CD4-positive, alpha-beta T cell treated with Interleukin-4 for 4 hours (primary cell): ENCODE measurements at regions not wholly inside any gene's neighbourhood (a gene's known extent, or its start where the extent isn't known, plus 50 kb on each side); places are given as distances from the start of the nearest gene placed in this dataset.

Experiments
- DNase-seq: peaks from one replicate; pipeline ENCODE4 v3.0.0-alpha.2; 2020

DNA sequence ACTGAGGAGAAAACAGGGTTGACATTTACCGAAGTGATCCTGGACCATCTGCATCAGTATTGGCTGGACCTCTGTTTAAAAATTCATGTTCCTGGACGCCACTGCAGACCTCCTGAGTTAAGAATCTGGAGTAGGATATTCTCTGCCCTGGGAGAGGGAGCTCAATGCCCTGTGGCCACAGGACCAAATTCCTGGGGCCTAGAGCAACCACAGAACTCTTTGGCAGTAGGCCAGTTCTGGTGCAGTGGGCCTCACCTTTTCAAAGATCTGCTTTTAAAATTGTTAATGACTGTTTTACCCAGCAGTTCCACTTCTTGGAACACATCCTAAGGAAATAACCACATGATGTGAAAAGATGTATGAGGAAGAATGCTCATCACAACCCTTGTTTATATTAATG, 133.3 kb upstream of the ADPGK start:
- no peak for DNase-seq

DNA sequence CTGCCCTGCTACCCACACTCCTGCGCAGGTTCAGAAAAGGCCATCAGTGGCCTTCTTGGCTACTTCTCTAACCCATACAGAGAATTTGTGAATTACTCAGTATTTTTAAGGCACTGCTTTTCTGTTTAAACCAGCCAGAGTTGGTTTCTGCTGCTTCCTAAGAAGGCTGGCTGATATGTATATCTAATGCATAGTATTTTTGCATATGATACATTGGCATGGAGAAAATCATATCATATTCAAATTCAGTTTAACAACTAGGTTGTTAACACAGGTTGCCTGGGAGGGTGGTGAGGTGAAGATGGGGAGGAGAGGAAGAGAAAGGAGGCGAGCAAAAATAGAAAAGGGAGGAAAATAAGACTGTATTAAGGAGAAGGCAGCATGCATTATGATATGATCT, 132.8 kb upstream of the ADPGK start:
- DNase-seq: no peak

DNA sequence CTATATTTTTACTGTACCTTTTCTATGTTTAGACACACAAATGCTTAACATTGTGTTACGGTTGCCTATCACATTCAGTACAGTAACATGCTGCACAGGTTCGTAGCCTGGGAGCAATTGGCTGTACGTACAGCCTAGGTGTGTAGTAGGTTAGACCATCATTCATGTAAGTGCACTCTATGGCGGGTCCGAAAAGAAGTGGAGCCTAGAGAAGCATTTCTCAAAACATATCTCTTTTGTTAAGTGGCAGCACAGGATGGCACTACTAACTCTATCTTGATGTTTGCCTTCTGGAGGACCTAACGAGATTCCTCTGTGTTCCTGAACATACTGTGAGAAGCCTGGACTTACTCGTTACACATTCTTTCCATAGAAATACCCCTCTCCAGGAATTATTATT, 132.3 kb upstream of the ADPGK start:
- no peak for DNase-seq

DNA sequence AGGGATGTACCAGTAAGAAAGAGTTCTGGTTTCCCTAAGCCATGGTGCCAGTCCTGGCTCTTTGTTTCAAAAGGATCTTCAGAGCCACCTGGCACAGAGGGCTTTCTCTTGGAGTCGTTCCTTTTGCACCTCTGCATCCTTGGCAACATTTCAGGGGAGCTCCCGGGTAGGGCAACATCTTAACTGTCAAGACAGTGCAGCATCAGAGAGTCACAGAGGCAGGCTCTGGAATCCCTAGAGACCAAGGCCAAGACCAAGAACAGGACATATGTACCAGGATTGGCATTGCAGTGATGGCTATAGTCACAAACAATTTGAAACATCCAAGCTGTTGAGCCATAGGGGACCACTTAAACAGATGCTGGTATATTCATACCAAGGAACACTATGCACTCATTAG, 129.4 kb upstream of the ADPGK start:
- no peak for DNase-seq

DNA sequence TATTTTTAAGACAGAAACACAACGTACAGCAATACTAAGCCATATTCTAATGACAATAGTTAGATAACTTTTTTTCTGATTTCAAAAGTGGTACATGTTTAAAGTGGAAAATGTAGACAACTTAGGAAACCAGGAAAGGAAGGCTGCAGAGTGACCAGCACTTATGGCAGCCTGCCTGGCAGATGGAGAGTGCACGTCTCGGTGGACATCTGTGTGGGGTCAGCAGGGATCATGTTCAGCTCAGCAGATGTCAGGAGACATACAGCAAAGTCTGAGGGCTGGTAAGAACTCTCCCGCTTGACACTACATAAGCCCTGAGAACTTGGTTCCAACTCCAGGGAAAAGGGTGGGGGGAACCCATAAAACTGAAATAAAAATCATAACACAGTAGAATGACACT, 128.6 kb upstream of the ADPGK start:
- no peak for DNase-seq

DNA sequence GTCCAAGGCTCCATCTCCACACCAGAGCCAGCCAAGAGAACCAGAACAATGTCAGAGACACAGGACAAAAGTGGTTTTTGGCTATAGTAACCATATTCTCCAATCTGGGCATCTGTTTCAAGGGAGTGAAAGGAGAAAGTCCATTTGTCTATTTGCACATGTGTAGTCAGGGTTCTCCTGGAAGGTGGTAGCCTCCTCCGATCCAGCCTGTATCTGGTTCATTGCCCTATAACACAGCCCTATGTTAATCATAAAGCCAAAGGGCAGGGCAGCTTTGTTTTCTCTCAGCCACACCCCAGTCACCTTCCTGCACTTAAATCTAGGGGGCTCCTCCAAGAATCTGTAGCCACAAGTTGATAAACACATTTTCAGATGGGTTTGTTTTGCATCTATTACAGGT, 128.1 kb upstream of the ADPGK start:
- DNase-seq: no peak

DNA sequence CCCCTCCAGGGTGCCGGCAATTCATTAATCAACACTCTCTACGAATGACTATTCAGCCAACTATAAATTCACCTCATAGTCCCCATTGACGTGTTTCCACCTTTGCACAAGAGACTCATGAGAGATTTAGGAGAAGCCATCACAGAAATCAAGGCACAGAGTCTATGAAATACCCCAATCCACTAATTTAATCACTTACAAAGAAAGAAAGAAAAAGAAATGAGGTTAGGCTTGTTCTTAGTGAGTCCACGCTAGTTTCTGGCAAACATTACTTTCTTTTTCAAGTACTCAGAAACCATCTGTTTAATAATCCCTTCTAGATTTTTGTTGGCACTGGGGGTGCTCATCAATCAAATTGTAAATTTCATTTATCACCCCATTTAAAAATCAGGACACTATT, 125.2 kb upstream of the ADPGK start:
- no peak for DNase-seq

DNA sequence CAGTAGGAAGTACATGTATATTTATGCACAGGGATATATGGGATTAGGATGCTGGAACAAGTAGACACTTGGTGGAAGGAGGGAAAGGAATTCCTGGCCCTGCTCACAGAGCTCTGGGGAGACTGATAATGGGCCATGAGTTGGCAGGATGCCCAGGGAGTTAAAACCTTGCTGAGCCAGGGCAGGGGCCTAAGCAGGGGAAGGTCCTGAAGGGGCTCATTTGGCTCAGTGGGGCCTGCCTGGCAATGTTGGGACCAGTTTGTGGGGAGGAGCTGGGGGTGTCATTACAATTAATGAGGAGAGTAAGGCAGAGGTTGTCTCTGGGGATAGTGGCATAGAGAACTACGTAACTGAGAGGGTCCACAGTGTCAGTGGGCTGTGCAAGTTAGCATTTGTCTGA, 124.2 kb upstream of the ADPGK start:
- no peak for DNase-seq

DNA sequence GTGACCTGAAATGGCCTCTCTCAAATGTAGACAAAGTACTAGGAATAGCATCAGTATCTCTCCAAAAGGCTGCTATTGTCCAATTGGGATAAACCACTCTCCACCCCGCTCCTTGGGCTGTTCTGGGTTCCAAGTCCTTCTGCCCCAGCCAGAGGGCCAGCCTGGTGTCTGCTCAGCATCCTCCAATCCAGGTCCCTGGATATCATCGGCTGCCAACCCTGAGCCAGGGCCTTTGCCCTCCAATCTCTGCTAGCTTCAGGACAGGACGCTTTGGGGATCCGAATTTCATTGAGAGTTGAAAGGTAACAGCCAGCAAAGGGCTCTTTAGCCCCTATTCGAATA, 119.3 kb upstream of the ADPGK start:
- no peak for DNase-seq

DNA sequence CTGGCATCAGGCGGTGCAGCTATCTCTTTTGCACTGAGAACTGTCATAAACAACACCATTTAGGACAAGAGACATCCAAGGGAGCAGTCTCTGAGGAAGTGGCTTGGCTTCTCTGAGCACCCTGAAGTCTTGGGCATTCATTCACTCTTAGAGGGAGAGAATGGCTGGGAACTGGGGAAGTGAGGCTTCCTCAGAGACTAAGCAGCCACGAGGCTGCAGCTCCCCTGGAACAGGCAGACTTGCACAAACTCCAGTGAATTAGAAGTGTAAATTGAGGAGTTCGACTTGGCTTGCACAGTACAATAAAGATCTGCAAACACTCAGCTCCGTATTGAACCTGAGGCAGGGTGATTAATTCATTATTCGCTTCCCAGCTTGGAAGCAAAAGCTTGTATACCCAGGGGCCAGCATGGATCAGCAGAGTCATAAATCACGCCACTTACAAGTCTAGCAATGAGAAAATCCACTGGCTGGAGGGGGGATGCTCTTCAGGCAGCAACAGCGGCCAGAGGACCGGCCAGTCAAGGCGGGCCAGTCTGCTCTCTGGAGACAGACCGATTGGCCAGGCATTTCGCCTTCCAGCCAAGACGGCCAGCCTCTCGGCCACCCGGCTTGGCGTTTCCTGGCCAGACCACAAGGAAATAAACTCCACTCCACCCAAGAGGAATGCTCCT, 118.8 kb upstream of the ADPGK start:
- no peak for DNase-seq

DNA sequence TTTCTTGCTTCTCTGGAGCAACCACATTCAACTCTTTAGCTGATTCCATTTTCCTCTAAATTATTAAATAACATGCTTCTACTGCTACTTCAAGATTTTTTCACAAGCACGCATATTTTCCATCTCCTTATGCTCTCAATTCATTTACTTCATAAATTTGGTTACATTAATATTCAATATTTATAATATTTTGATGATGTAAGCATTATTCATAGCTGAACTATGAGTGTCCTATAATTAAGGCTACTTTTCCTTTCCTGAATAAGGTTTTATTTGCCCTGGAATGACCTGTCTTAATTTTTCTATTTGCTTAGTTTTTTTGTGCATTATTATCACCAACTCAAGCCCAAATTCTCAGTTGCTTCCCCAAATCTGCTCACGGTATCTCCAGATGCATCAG, 109.4 kb upstream of the ADPGK start:
- no peak for DNase-seq

DNA sequence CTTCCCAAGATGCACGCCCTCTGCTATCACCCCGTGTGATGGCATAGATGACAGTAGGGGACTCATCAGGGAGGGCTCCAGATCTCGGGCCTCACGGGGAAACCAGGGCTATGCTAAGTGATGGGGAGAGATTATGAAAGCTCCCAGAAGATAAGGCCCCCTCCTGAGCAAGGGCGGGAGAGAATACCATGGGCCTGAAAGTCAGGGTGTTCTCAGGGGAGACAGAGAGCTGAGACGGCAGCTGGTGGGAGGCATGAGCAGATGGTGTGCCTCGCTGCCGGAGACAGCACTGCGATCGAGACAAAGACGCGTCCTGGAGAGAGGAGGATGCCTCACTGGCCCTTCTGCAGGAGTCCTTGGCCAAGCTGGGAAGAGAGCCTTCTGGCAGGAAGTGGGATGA, 106.5 kb upstream of the ADPGK start:
- DNase-seq: no peak

DNA sequence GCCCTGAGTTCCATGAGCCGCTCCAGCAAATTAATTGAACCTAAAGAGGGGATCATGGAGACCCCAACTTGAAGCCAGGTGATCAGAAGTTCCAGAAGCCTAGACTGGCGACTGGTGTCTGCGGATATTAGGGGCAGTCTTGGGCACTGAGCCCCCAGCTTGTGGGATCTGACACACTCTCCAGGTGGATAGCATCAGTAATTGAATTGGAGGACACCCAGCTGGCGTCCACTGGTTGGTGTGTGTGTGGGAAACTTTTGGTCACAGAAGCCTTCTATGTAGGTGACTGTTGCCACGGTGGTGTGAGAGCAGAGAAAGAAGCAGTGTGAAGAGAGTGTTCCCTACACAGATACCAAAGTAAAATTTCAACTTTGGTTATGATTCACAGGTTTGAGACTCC, 106.0 kb upstream of the ADPGK start:
- DNase-seq: no peak

DNA sequence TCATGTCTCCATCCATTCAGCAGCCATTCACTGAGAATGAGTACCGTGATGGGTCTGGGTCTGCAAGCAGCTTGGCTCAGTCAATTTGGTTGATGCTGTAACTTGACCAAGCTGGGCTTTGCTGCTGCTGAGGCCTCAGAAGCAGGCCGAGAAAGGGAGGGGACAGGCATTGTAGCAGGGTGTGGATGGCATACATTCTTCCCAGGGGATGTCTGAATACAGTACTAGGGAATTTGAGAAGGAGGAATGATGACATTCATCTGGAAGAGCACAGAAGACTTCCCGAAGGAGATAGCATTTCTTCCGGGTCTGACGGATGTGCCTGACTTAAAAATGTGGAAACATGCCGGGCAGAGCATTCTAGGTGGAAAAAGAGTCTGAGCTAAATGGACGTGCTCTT, 105.3 kb upstream of the ADPGK start:
- no peak for DNase-seq

DNA sequence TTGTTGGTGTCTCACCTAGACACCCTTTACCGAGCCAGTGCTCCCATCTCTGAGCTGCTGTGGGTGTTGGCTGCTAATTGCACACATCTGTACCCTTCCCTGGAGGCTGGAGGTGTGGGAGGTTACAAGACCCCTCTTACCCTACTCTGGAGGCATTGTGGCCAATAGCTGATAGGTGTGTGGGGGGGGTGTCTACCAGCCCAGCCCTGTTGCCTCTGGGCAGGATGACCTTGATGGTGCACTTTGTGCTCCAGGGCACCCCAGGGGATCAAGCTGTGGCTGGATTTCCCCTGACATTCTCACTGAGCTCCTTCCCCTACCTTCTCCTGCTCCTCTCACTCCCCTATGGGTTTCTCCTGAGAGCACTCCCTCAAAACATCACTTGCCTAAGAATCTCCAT, 104.7 kb upstream of the ADPGK start:
- DNase-seq: no peak

DNA sequence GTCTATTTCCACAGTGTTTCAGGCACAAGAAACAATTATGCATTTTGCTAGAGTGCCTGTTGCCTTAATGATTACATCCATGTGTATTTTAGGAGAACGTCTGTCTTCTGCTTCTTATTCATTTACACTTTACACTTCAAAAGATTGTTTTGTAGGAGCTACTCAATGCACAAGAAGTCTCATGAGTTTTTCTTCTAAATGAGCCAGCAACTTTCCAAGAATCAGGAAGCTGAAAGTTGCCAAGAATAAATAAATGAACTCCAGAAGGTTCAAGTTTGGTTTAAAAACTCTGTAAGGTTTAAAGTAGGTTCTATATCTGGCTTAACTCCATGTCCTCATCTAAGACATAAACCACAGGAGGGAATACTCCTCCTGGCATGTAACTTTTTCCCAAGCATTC, 103.8 kb upstream of the ADPGK start:
- DNase-seq: no peak

DNA sequence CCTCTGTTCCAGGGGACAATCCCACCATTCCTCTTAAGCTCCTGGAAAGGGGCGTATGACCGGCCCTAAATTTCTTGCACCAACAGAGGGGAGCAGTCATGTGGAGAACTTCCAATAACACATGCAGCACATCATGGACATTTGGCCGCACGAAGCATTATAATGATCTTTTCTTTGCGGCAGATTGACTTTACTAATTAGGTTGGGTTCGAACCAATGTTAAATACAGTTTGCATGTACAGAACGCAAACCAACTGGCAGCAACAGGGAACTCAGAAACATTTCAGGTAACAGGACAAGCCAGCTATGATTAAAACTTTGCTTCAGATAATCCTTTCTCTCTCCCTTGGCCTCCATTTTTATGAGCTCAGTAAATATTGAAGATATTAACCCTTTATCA, 100.8 kb upstream of the ADPGK start:
- DNase-seq: no peak

DNA sequence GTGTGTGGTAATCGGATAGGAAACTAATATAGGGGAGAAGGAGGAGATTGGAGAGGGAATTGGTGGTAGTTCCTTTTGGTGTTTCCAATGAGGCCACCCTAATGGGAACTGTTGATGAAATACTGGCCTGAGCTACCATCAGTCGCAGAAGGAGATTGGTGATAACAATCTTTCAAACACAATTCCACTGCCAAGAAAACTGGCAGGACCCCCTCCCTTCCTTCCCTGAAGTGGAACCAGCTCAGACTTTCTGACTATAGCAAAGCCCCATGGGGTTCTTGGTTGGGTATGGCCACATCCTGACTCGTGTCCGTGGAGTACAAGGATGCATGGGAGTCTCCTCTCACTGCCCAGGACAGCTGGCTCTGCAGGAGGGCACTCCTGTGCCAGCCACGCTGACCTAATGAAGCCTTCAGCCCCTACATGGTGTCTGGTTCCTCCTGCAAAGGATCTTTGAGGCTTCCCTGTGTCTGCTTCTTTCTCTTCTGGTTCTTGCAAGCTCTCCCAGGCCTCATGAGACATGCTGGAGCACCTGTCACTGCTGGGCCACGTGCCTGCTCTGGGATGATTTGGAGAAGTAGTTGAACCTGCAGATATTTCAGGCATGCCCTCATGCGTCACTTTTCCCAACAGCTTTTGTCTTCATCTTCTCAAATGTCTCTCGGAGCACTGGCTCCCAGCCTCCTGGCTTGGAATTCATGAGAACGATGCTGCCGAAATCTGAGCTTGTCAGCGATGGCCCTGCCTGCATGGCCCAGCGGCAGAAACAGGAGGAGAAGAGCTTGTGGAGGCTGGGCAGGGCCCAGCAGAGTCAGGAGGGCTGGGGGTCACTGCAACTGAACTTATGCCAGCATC, 90.0 kb upstream of the ADPGK start:
- DNase-seq: no peak

DNA sequence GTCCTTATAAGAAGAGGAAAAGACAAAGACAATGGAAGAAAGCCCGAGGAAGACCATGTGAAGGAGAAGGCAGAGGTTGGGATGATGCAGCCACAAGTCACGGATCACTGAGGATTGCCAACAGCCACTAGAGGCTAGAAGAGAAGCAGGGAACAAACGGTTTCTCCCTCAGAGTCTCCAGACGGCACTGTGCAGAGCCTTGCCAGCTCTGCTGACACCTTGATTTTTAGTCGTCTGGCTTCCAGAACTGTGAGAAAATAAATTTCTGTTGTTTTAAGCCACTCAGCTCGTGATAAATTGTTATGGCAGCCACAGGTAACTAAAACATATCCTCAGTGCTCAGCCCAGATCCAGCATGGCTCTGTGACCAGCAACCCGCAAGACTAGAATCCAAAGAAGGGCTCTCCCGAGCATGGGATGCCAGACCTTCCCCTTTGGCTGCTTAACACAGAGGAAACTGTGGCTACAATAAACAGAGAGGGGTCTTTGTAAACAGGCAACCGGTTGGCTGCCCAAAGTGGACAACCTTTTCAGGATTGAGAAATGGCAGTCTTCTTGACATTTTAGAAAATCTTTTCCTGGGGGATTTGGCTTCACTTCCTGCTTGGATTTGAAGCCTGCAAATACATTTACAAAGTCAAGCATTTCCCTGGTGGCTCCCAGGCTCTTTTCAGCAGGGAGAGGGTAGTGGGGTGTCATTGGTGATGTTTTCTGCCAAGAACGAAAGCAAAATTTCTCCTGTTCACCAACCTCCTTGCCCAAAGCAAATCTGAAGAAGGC, 88.7 kb upstream of the ADPGK start:
- no peak for DNase-seq

DNA sequence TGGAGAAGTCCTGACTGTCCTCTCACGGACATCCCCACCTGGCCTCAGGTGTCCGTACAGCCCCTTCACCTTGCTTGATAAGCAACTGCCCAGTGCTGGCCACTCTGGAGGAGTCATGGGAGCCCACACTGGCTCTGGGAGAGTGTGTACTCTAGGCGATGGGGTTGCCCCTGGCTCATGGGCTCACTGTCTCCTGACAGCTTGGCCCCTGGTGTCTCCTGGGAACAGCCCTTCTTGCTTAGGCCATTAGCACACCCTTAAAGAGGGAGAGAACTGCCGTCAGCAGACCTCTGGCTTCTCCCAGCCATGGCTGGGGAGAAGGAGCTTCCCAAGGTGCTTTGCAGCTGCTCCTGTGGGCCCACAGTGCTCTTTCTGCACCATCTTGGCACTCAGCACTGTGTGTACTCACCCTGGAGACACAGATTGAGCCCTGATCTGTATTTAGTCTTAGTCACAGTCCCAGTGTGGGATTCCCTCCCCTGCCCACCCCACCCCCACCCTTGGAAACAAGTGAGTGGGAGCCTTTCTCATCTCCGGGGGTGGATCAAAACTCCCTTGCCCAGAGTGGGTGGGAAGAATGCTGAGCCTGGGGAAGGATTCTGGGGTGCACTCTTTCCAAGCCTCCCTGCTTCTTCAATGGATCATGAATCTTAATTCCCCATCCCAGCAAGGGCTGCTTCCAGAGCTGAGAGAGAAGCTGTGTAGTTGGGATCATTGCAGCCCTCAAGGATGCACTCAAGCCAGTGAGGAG, 83.5 kb upstream of the ADPGK start:
- DNase-seq: no peak

DNA sequence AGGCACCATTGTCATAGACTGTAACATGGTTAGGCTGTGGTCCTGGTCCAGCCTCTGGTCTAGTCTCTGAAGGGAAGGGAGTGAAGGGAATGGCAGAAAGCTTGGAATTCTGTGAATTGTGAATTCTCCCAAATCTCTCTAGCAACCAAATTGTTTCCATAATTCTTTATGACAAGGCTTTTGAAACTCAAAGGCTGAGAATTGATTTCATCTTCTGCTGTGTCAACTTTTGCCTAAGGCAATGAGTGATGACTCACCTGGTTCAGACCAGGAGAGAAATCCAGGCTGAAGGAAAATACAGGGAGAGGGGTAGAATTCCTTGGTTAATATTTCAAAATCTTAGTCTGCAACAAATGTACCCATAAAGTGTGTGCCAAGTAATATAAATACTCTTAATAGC, 82.6 kb upstream of the ADPGK start:
- DNase-seq: no peak

DNA sequence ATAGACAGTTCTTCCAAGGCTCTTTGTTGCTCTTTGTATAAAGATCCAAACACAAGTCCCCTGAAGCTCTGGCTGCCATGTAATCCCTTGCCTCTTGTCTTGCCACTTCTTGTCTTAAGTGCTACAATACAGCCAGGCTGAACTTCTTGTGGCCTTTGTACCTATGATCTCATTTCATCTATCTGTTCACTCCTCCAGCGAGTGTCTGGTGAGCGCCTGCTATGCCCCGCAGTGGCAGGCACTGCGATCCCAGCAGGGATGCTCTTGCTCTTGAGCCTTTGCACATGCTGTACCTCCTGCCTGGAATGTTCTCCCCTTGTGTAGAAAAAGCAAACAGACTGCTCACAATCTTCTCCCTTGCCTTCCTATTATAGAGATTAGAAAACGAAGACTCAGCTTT, 81.9 kb upstream of the ADPGK start:
- no peak for DNase-seq

DNA sequence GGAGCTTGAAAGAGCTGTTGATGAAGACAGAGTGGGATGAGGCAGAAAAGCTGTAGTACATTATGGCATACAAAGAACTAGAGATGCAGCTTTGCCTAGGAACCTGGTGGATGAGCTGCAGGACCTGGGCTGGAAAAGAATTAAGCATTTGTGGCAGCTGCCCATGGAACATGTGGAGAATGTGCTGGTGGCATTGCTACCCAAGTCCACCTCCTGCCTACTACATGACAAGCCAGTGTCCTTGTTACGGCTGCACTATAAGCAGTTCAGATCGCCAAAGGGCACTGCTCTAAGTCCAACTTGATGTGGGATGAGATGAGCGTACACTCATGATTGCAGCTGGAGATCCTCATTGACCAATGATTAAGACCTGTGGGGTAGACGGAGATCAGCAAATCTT, 81.1 kb upstream of the ADPGK start:
- no peak for DNase-seq
